ENCODE measurements at regions not wholly inside any gene's neighbourhood (a gene's known extent, or its start where the extent isn't known, plus 50 kb on each side); places are given as distances from the start of the nearest gene placed in this dataset.

DNA sequence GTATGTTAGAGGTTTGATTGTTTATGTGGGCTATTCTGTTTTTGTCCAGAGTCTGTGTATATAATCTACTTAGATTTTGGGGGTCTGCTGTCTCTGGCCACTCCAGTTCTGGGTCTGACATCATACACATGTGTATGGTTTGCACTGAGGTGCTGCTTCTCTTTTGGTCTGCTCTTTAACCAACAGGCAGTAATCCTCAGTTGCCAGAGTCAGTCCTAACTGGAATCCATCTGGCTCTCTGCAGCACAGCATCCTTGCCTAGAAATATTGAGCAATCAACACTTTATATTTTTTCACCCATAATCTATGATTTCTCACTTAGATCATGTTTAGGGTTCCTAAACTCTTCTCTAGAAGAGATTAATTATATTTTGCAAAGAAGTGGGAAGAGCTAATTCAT, 98.3 kb upstream of the SFRP2 start:
- Mint-ChIP-seq H3K27ac (ENCODE audit: unreplicated experiment) (no peak overlapping the region), H3K9me3 (ENCODE audit: unreplicated experiment) (no peaks in the 10 kb centered on the region), H3K4me1 (ENCODE audit: low read depth, unreplicated experiment) (no peaks in the 10 kb centered on the region), H3K4me3 (ENCODE audit: unreplicated experiment) (no peak overlapping the region), H3K36me3 (ENCODE audit: insufficient read depth, unreplicated experiment) (no peaks in the 10 kb centered on the region), H3K27me3 (ENCODE audit: insufficient read depth, unreplicated experiment) (peaks cover 3% of the 10 kb centered on the region)
- BruUV-seq (replicated peaks) = no TSS peak
- no peak overlapping the region for H3K4me3 ChIP-seq (ENCODE audit: low read depth, low read length)
- H3K4me1 ChIP-seq = no peaks in the 10 kb centered on the region
- intact Hi-C loops (cut with micrococcal nuclease; ENCODE audit: unreplicated experiment) = no loop called here
- ChIA-PET POLR2A (no interaction called here), CTCF (no interaction called here)
- no peak for TF ChIP-seq CTCF (IDR thresholded peaks at IDR 0.05; ENCODE audit: insufficient read depth in 1 of 2, low read depth in 1 of 2, low read length in 1 of 2, severe bottlenecking in 1 of 2, unreplicated experiment in 1 of 2)
- H3K27me3 ChIP-seq (replicated peaks; ENCODE audit: control insufficient read depth, insufficient read depth, low read length) = no peaks in the 10 kb centered on the region
- no peak for DNase-seq
- no peaks in the 10 kb centered on the region for H3K36me3 ChIP-seq (ENCODE audit: control insufficient read depth, insufficient read depth, low read length)
- H3K9me3 ChIP-seq = no peaks in the 10 kb centered on the region

DNA sequence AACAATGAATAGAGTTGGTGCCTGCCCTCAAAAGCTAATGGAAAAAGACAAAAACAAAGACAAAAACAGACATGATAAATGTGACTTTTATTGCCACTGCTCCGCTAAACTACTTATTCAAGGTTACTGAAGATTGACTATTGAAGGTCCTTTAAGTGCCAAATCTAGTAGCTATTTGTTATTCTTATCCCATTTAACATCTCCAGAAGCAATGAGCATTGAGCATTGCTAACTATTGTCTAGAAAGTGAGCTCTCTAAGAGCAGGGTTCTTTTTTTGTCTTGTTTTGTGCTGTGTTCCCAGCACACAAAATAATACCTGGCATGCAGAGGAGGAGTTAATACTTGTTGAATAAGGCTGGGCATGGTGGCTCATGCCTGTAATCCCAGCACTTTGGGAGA, 95.4 kb upstream of the SFRP2 start:
- TF ChIP-seq CTCF (IDR thresholded peaks at IDR 0.05; ENCODE audit: insufficient read depth in 1 of 2, low read depth in 1 of 2, low read length in 1 of 2, severe bottlenecking in 1 of 2, unreplicated experiment in 1 of 2) = no peak
- no TSS peak for BruUV-seq (replicated peaks)
- Mint-ChIP-seq H3K4me1 (ENCODE audit: low read depth, unreplicated experiment) (no peaks in the 10 kb centered on the region), H3K27me3 (ENCODE audit: insufficient read depth, unreplicated experiment) (peaks cover 3% of the 10 kb centered on the region), H3K27ac (ENCODE audit: unreplicated experiment) (no peak overlapping the region), H3K4me3 (ENCODE audit: unreplicated experiment) (no peak overlapping the region), H3K36me3 (ENCODE audit: insufficient read depth, unreplicated experiment) (no peaks in the 10 kb centered on the region), H3K9me3 (ENCODE audit: unreplicated experiment) (peaks cover 12% of the 10 kb centered on the region)
- Histone ChIP-seq H3K4me3 (ENCODE audit: low read depth, low read length) (no peak overlapping the region), H3K9me3 (peaks cover 5% of the 10 kb centered on the region), H3K36me3 (ENCODE audit: control insufficient read depth, insufficient read depth, low read length) (no peaks in the 10 kb centered on the region), H3K4me1 (no peaks in the 10 kb centered on the region), H3K27me3 (replicated peaks; ENCODE audit: control insufficient read depth, insufficient read depth, low read length) (no peaks in the 10 kb centered on the region)
- no peak for DNase-seq
- ChIA-PET POLR2A (no interaction called here), CTCF (interaction anchor here (0.6 kb wide), 1 partner anchor 88 kb away, joined by 3 read pairs; no protein-coding TSS in a partner anchor)
- intact Hi-C loops (cut with micrococcal nuclease; ENCODE audit: unreplicated experiment) = no loop called here

DNA sequence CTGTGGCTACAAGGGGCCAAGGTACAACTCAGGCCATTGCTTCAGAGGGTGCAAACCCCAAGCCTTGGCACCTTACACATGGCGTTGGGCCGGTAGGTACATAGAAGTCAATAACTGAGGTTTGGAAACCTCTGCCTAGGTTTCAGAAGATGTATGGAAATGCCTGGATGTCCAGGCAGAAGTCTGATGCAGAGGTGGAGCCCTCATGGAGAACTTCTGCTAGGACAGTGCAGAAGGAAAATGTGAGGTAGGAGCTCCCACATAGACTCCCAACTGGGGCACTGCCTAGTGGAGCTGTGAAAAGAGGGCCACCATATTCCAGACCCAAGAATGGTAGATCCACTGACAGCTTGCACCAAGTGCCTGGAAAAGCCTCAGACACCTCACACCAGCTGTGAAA, 92.1 kb upstream of the SFRP2 start:
- Histone ChIP-seq H3K4me3 (ENCODE audit: low read depth, low read length) (no peak overlapping the region), H3K9me3 (peaks cover 5% of the 10 kb centered on the region), H3K4me1 (no peaks in the 10 kb centered on the region), H3K27me3 (replicated peaks; ENCODE audit: control insufficient read depth, insufficient read depth, low read length) (no peaks in the 10 kb centered on the region), H3K36me3 (ENCODE audit: control insufficient read depth, insufficient read depth, low read length) (no peaks in the 10 kb centered on the region)
- intact Hi-C loops (cut with micrococcal nuclease; ENCODE audit: unreplicated experiment) = no loop called here
- no peak for TF ChIP-seq CTCF (IDR thresholded peaks at IDR 0.05; ENCODE audit: insufficient read depth in 1 of 2, low read depth in 1 of 2, low read length in 1 of 2, severe bottlenecking in 1 of 2, unreplicated experiment in 1 of 2)
- no peaks in the 10 kb centered on the region for H3K36me3 Mint-ChIP-seq (ENCODE audit: insufficient read depth, unreplicated experiment)
- H3K4me3 Mint-ChIP-seq (ENCODE audit: unreplicated experiment) = no peak overlapping the region
- no peaks in the 10 kb centered on the region for H3K4me1 Mint-ChIP-seq (ENCODE audit: low read depth, unreplicated experiment)
- peaks cover 3% of the 10 kb centered on the region for H3K27me3 Mint-ChIP-seq (ENCODE audit: insufficient read depth, unreplicated experiment)
- peaks cover 12% of the 10 kb centered on the region for H3K9me3 Mint-ChIP-seq (ENCODE audit: unreplicated experiment)
- BruUV-seq (replicated peaks) = no TSS peak
- CTCF ChIA-PET = no interaction called here
- no peak for DNase-seq
- POLR2A ChIA-PET = no interaction called here
- H3K27ac Mint-ChIP-seq (ENCODE audit: unreplicated experiment) = no peak overlapping the region

All from Caco-2 (cell line).